Gastroesophageal sphincter (tissue), 4 donors: ENCODE measurements at regions not wholly inside any gene's neighbourhood (a gene's known extent, or its start where the extent isn't known, plus 50 kb on each side); places are given as distances from the start of the nearest gene placed in this dataset.

Experiments used
- ATAC-seq: fragments of 150-250 bp; one replicate; pipeline ENCODE4 v1.9.1; 2016; ENCODE audit warnings: mild to moderate bottlenecking, moderate library complexity
- H3K27ac ChIP-seq, 4 donors: fragments of 200-600 bp; sonication (generic) in 3 of 4; 1 replicate in 3 of 4; 2 replicates in 1 of 4; pipeline ENCODE4 v1.5.1; 2016 to 2019
- H3K27me3 ChIP-seq: fragments of 200-600 bp; sonication (generic); one replicate; pipeline ENCODE4 v1.5.1; 2019
- H3K36me3 ChIP-seq, 2 donors: fragments of 200-600 bp; sonication (generic); one replicate each; pipeline ENCODE4 v1.5.1; 2019; ENCODE audit warnings: control low read depth in 1 of 2
- H3K4me1 ChIP-seq, 3 donors: fragments of 200-600 bp; sonication (generic); 1 replicate in 2 of 3; 2 replicates in 1 of 3; pipeline ENCODE4 v1.5.1; 2016 to 2019; ENCODE audit warnings: control low read depth in 2 of 3
- H3K4me3 ChIP-seq, 2 donors: fragments of 200-600 bp; sonication (generic); one replicate each; pipeline ENCODE4 v1.5.1; 2019; ENCODE audit warnings: mild to moderate bottlenecking in 1 of 2, moderate library complexity in 1 of 2
- H3K9me3 ChIP-seq, 3 donors: fragments of 200-600 bp; sonication (generic); one replicate each; pipeline ENCODE4 v1.5.1; 2017 to 2019; ENCODE audit warnings: control low read depth in 2 of 3
- EP300 ChIP-seq: sonication (generic); formaldehyde crosslinking; IDR thresholded peaks from one replicate; pipeline ENCODE4 v1.6.1; 2017; ENCODE audit warnings: antibody characterized with exemption, mild to moderate bottlenecking
- POLR2A ChIP-seq, 2 donors: fragments of 450-650 bp; IDR thresholded peaks; one replicate each; pipeline ENCODE4 v1.6.1; 2017; ENCODE audit warnings: antibody characterized with exemption in 2 of 2, mild to moderate bottlenecking in 2 of 2, moderate library complexity in 1 of 2
- POLR2AphosphoS5 ChIP-seq: sonication (generic); formaldehyde crosslinking; IDR thresholded peaks from one replicate; pipeline ENCODE4 v1.6.1; 2017; ENCODE audit warnings: antibody characterized with exemption
- WGBS, 2 donors: methylation state at CpG; one replicate each; pipeline ENCODE4 v1.1.5; 2018; ENCODE audit warnings: low coverage in 1 of 2; 5-methylcytosine and 5-hydroxymethylcytosine counted together
- TF ChIP-seq, protein P1 (sequence below), 4 experiments: fragments of 200-600 bp in 2 of 4; fragments of 450-650 bp in 2 of 4; sonication (generic) in 1 of 4; IDR thresholded peaks; one replicate each; pipeline ENCODE4 v1.5.1; 2017 to 2019; ENCODE audit warnings: antibody characterized with exemption in 4 of 4, mild to moderate bottlenecking in 2 of 4, moderate library complexity in 2 of 4

GRCh38 chr3:34725774-34726173 is 913.6 kb upstream of the ARPP21 start:
- no peak for ATAC-seq

DNA sequence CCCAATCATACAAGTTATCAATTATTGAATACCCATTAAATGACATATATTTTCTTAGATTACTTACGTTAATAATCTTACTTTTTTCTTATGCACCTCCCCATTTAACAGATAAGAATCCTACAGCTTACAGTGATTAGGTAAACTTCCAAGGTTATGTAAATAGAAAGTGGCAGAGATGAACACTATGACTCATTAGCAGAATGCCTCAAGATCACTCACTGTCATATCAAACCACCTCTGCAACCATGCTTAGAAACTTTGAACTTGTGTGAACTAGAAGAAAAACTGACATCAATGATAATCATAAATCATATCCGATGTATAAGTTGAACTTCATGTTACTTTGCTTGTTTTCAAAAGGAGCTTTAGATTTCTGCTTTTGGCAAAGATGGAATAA is 911.6 kb upstream of the ARPP21 start:
- no peak for TF ChIP-seq EP300
- TF ChIP-seq POLR2AphosphoS5, result no peak
- TF ChIP-seq, protein P1, sequence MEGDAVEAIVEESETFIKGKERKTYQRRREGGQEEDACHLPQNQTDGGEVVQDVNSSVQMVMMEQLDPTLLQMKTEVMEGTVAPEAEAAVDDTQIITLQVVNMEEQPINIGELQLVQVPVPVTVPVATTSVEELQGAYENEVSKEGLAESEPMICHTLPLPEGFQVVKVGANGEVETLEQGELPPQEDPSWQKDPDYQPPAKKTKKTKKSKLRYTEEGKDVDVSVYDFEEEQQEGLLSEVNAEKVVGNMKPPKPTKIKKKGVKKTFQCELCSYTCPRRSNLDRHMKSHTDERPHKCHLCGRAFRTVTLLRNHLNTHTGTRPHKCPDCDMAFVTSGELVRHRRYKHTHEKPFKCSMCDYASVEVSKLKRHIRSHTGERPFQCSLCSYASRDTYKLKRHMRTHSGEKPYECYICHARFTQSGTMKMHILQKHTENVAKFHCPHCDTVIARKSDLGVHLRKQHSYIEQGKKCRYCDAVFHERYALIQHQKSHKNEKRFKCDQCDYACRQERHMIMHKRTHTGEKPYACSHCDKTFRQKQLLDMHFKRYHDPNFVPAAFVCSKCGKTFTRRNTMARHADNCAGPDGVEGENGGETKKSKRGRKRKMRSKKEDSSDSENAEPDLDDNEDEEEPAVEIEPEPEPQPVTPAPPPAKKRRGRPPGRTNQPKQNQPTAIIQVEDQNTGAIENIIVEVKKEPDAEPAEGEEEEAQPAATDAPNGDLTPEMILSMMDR (IDR thresholded peaks at IDR 0.05), result no peak
- TF ChIP-seq POLR2A (IDR thresholded peaks at IDR 0.05), result no peak
- no peaks in the 10 kb centered on the region for H3K27me3 ChIP-seq
- H3K36me3 ChIP-seq, result no peaks in the 10 kb centered on the region
- ATAC-seq, result no peak
- H3K27ac ChIP-seq, result no peak overlapping the region
- WGBS, 2 donors, result 44 to 50% methylated on average over 2 of the region's 2 CpGs
- no peak overlapping the region for H3K4me3 ChIP-seq
- no peaks in the 10 kb centered on the region for H3K9me3 ChIP-seq
- no peaks in the 10 kb centered on the region for H3K4me1 ChIP-seq

More at GRCh38 chr3:34725774-34726173, 913.6 kb upstream of the ARPP21 start:
- Histone ChIP-seq H3K36me3 (no peaks in the 10 kb centered on the region), H3K9me3 (no peaks in the 10 kb centered on the region), H3K4me1 (no peaks in the 10 kb centered on the region), H3K27ac (no peak overlapping the region), H3K27me3 (no peaks in the 10 kb centered on the region), H3K4me3 (no peak overlapping the region)
- 8% methylated on average over 2 of the region's 2 CpGs; no CpG with 5 or more reads in 1 of the 2 donors for WGBS, 2 donors
- no peak for TF ChIP-seq POLR2A (IDR thresholded peaks at IDR 0.05)
- TF ChIP-seq EP300, result no peak
- TF ChIP-seq, protein P1 (IDR thresholded peaks at IDR 0.05), result no peak
- TF ChIP-seq POLR2AphosphoS5, result no peak

DNA sequence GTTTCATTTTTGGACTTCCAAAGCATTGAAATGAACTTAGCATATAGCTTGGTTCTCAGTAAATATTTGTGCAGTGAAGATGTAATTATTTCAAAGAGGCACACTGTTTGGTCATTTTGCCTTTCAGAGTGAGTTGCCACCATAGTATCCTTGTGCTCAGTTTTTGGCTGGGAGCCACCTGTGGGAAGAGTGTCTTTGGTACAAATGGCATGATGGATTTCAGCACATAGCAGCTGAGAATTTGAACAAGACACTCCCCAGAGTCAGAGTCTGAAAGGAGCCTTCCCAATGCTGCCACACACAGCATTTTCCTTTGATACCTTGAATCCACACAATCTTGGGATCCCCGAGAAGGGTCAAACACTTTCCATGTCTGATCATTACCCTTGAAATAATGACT is 897.2 kb upstream of the ARPP21 start:
- TF ChIP-seq, protein P1 (IDR thresholded peaks at IDR 0.05), result no peak
- TF ChIP-seq POLR2AphosphoS5, result no peak
- TF ChIP-seq EP300, result no peak
- TF ChIP-seq POLR2A (IDR thresholded peaks at IDR 0.05), result no peak
- Histone ChIP-seq H3K4me1 (no peaks in the 10 kb centered on the region), H3K27me3 (no peaks in the 10 kb centered on the region), H3K4me3 (no peak overlapping the region), H3K9me3 (no peaks in the 10 kb centered on the region), H3K27ac (no peak overlapping the region), H3K36me3 (no peaks in the 10 kb centered on the region)
- WGBS, 2 donors, result 93% methylated on average over 1 of the region's 1 CpG; no CpG with 5 or more reads in 1 of the 2 donors
- ATAC-seq, result no peak

DNA sequence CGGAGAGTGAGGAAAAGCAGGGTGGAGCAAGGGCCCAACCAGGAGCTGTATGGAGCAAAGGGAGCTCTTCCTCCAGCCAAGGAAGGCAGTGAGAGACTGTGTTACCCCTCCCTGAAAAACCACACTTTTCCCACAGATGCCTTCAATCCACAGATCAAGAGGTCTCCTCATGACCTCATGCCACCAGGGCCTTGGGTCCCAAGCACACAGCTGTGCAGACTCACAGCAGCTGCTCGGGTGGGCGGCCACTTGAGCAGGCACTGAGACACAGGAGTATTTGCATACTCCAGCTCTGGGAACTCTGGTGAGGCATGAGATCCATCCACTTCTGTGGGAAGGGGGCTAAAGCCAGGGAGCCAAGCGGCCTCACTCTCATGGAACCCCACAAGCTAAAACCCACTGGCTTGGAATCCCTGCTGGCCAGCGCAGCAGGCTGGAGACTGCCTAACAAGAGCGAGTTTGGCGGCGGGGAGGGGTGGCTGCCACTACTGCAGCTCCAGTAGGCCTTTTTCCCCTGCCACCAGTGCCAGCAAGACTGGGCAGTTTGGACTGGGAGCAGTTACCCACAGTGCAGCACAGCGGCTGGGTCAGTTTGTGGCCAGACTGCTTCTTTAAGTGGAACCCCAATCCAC is 880.6 kb upstream of the ARPP21 start:
- TF ChIP-seq EP300 (no peak), POLR2A (IDR thresholded peaks at IDR 0.05) (no peak), POLR2AphosphoS5 (no peak)
- TF ChIP-seq, protein P1 (IDR thresholded peaks at IDR 0.05), result no peak
- Histone ChIP-seq H3K27ac (no peak overlapping the region), H3K9me3 (peaks cover 0 to 5% (median 0%) of the 10 kb centered on the region in 3 donors), H3K4me3 (no peak overlapping the region), H3K4me1 (no peaks in the 10 kb centered on the region), H3K36me3 (no peaks in the 10 kb centered on the region), H3K27me3 (no peaks in the 10 kb centered on the region)
- WGBS, 2 donors, result 43 to 100% methylated on average over 1 to 2 of the region's 9 CpGs
- no peak for ATAC-seq

DNA sequence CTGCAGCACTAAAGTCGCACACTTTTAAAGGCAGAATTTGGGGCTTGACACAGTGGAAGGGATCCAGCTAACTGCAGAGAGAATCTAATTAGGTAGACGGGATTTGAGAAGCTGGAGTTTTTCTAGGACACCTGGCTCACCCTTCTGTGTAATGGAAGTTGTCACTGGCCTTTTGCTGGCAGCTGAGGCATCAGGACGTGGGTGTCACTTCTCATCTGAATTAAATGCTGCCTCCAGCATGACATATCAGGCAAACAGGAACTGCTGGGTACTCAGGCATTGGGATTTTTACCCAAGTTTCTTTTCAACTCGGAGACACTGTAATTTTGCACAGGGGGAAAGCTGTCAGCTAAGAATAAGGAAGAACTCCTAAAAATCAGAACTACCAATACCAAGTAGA is 861.9 kb upstream of the ARPP21 start:
- no peaks in the 10 kb centered on the region for H3K36me3 ChIP-seq
- TF ChIP-seq, protein P1 (IDR thresholded peaks at IDR 0.05), result no peak
- TF ChIP-seq POLR2AphosphoS5 (no peak), POLR2A (IDR thresholded peaks at IDR 0.05) (no peak), EP300 (no peak)
- no peak overlapping the region for H3K4me3 ChIP-seq
- no peak for ATAC-seq
- H3K4me1 ChIP-seq, result no peaks in the 10 kb centered on the region
- no peaks in the 10 kb centered on the region for H3K27me3 ChIP-seq
- no peaks in the 10 kb centered on the region for H3K9me3 ChIP-seq
- H3K27ac ChIP-seq, result no peak overlapping the region
- 33 to 43% methylated on average over 2 to 3 of the region's 4 CpGs for WGBS, 2 donors
